ENCODE measurements at regions not wholly inside any gene's neighbourhood (a gene's known extent, or its start where the extent isn't known, plus 50 kb on each side); places are given as distances from the start of the nearest gene placed in this dataset.

DNA sequence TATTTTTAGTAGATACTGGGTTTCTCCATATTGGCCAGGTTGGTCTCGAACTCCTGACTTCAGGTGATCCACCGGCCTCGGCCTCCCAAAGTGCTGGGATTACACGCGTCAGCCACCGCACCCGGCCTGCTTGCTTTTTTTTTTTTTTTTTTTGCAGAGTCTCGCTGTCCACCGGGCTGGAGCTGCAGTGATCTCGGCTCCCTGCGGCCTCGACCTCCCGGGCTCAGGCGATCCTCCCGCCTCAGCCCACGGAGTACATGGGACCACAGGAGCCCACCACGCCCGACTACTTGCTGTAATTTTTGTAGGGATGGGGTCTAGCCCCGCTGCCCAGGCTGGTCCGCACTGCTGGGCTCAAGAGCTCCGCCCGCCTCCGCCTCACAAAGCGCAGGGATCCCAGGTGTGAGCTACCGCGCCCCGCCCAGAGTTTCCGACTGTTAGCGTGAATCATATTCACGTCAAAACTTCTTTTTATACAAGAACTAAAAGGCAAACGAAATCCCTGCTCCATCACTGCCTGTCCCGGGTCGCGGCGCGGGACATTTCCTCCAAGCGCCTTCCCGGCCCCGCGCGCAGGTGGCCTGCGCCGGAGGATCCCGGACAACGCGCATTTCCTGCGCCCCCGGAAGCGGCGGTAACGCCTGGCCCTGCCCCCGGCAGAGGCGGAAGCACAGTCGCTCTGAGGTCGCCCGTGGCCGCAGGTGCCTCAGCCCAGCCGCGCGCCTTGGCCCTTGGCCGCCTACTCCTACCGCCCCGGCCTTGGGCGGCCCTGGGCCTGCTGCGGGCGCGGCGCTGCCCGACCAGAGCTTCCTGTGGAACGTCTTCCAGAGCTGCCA, 50.9 kb upstream of the APOD start:
- peak; percentile 42 for DNase-seq
